Duodenal mucosa (tissue), 2 donors: ENCODE measurements at regions not wholly inside any gene's neighbourhood (a gene's known extent, or its start where the extent isn't known, plus 50 kb on each side); places are given as distances from the start of the nearest gene placed in this dataset.

Experiments used
- H3K27ac ChIP-seq: one replicate; pipeline ENCODE4 v1.7.0; 2013; ENCODE audit warnings: low read depth, low read length
- H3K27me3 ChIP-seq, 2 donors: one replicate each; pipeline ENCODE4 v1.7.0; 2013; ENCODE audit warnings: low read length in 2 of 2, control low read depth in 1 of 2; ENCODE audit not compliant: insufficient read depth in 2 of 2, control insufficient read depth in 1 of 2
- H3K36me3 ChIP-seq, 2 donors: one replicate each; pipeline ENCODE4 v1.7.0; 2013; ENCODE audit warnings: low read length in 2 of 2, control low read depth in 1 of 2; ENCODE audit not compliant: insufficient read depth in 2 of 2, control insufficient read depth in 1 of 2
- H3K4me1 ChIP-seq, 2 donors: one replicate each; pipeline ENCODE4 v1.7.0; 2013; ENCODE audit warnings: low read length in 2 of 2, control low read depth in 1 of 2; ENCODE audit not compliant: insufficient read depth in 2 of 2, control insufficient read depth in 1 of 2
- H3K4me3 ChIP-seq, 2 donors: one replicate each; pipeline ENCODE4 v1.7.0; 2013; ENCODE audit warnings: low read length in 2 of 2, low read depth in 1 of 2
- H3K9ac ChIP-seq, 2 donors: one replicate each; pipeline ENCODE4 v1.7.0; 2013; ENCODE audit warnings: low read length in 2 of 2, low read depth in 1 of 2
- H3K9me3 ChIP-seq, 2 donors: one replicate each; pipeline ENCODE4 v1.7.0; 2013; ENCODE audit warnings: low read length in 2 of 2, control low read depth in 1 of 2; ENCODE audit not compliant: control insufficient read depth in 1 of 2

- H3K36me3 ChIP-seq = no peaks in the 10 kb centered on the region
- no peaks in the 10 kb centered on the region for H3K4me1 ChIP-seq
- H3K9ac ChIP-seq = no peak overlapping the region
- H3K4me3 ChIP-seq = no peak overlapping the region
- H3K27me3 ChIP-seq = no peaks in the 10 kb centered on the region
- H3K9me3 ChIP-seq = no peaks in the 10 kb centered on the region
- no peak overlapping the region for H3K27ac ChIP-seq
Observed at GRCh38 chr4:135824759-135825296, 1623.2 kb upstream of the PABPC4L start.

GRCh38 chr4:135804785-135805184 is 1603.2 kb upstream of the PABPC4L start:
- H3K27me3 ChIP-seq = no peaks in the 10 kb centered on the region

GRCh38 chr4:135777361-135777760 is 1575.8 kb upstream of the PABPC4L start:
- H3K9ac ChIP-seq = no peak overlapping the region
- no peaks in the 10 kb centered on the region for H3K4me1 ChIP-seq
- H3K4me3 ChIP-seq = no peak overlapping the region
- H3K27ac ChIP-seq = no peak overlapping the region
- peaks cover 0 to 10% of the 10 kb centered on the region in 2 donors for H3K9me3 ChIP-seq
- no peaks in the 10 kb centered on the region for H3K27me3 ChIP-seq
- no peaks in the 10 kb centered on the region for H3K36me3 ChIP-seq

More at GRCh38 chr4:135804785-135805184, 1603.2 kb upstream of the PABPC4L start:
- Histone ChIP-seq H3K4me3 (no peak overlapping the region), H3K27ac (no peak overlapping the region), H3K4me1 (no peaks in the 10 kb centered on the region), H3K36me3 (no peaks in the 10 kb centered on the region), H3K9me3 (no peaks in the 10 kb centered on the region), H3K9ac (no peak overlapping the region)

GRCh38 chr4:135775909-135776308 is 1574.3 kb upstream of the PABPC4L start:
- Histone ChIP-seq H3K9ac (no peak overlapping the region), H3K27me3 (no peaks in the 10 kb centered on the region), H3K36me3 (no peaks in the 10 kb centered on the region), H3K4me1 (no peaks in the 10 kb centered on the region), H3K4me3 (no peak overlapping the region), H3K27ac (no peak overlapping the region), H3K9me3 (peaks cover 0 to 10% of the 10 kb centered on the region in 2 donors)

GRCh38 chr4:135770505-135770904 is 1568.9 kb upstream of the PABPC4L start:
- no peaks in the 10 kb centered on the region for H3K4me1 ChIP-seq

GRCh38 chr4:135744928-135745327 is 1543.3 kb upstream of the PABPC4L start:
- Histone ChIP-seq H3K4me1 (no peaks in the 10 kb centered on the region), H3K27ac (no peak overlapping the region), H3K4me3 (no peak overlapping the region), H3K36me3 (no peaks in the 10 kb centered on the region), H3K9me3 (peaks cover 0 to 4% of the 10 kb centered on the region in 2 donors), H3K27me3 (no peaks in the 10 kb centered on the region), H3K9ac (no peak overlapping the region)

More at GRCh38 chr4:135770505-135770904, 1568.9 kb upstream of the PABPC4L start:
- H3K4me3 ChIP-seq = no peak overlapping the region
- no peak overlapping the region for H3K27ac ChIP-seq
- no peak overlapping the region for H3K9ac ChIP-seq
- no peaks in the 10 kb centered on the region for H3K36me3 ChIP-seq
- no peaks in the 10 kb centered on the region for H3K27me3 ChIP-seq
- peaks cover 3 to 4% of the 10 kb centered on the region in 2 donors for H3K9me3 ChIP-seq

GRCh38 chr4:135741583-135741982 is 1540.0 kb upstream of the PABPC4L start:
- no peak overlapping the region for H3K4me3 ChIP-seq
- H3K27me3 ChIP-seq = no peaks in the 10 kb centered on the region
- H3K9me3 ChIP-seq = peaks cover 0 to 4% of the 10 kb centered on the region in 2 donors
- no peaks in the 10 kb centered on the region for H3K36me3 ChIP-seq
- H3K27ac ChIP-seq = no peak overlapping the region
- no peak overlapping the region for H3K9ac ChIP-seq
- no peaks in the 10 kb centered on the region for H3K4me1 ChIP-seq

GRCh38 chr4:135739354-135739753 is 1537.8 kb upstream of the PABPC4L start:
- H3K27ac ChIP-seq = no peak overlapping the region
- H3K9me3 ChIP-seq = peaks cover 0 to 7% of the 10 kb centered on the region in 2 donors
- H3K4me1 ChIP-seq = no peaks in the 10 kb centered on the region
- H3K36me3 ChIP-seq = no peaks in the 10 kb centered on the region
- no peak overlapping the region for H3K4me3 ChIP-seq
- H3K27me3 ChIP-seq = no peaks in the 10 kb centered on the region
- H3K9ac ChIP-seq = no peak overlapping the region

DNA sequence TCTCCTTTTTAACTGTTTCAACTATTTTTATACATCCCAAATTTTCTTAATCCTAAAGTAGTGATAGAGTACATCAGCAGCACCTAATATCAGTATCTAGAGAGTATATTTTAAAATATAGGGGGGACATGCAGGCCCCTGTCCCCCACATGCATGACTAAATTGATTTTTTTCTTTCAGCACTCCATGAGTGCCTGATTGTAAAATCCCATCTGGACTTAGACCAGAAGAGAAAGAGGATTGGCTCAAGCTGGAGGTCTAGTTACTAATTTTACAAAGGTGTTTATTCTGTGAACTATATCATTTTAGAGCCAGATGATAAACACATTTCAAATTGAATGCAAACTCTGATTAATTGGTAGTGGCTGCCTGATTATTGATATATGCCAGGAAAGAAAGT is 1533.9 kb upstream of the PABPC4L start:
- no peaks in the 10 kb centered on the region for H3K27me3 ChIP-seq
- H3K4me1 ChIP-seq = no peaks in the 10 kb centered on the region
- H3K9ac ChIP-seq = no peak overlapping the region
- no peak overlapping the region for H3K4me3 ChIP-seq
- H3K27ac ChIP-seq = no peak overlapping the region
- peaks cover 2 to 7% of the 10 kb centered on the region in 2 donors for H3K9me3 ChIP-seq
- H3K36me3 ChIP-seq = no peaks in the 10 kb centered on the region

DNA sequence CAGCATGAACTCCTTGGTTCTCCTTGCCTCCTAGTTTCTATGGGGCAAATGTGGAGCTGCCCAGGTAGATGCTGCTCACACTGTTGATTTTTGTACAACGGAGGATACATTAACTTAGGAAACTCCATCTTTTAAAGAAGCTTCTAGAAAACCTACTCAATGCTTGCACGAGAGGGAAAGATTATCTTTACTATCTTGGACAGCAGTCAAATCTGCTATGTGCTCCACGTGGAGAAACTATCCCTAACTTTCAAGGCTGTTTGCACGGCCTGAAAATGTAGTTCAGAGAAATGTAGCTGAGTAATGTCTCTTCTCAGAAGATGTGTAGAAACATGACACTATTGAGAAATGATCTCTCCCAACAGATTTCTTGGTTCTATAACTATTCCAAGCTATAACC is 1530.9 kb upstream of the PABPC4L start:
- Histone ChIP-seq H3K4me3 (no peak overlapping the region), H3K27me3 (no peaks in the 10 kb centered on the region), H3K4me1 (no peaks in the 10 kb centered on the region), H3K36me3 (no peaks in the 10 kb centered on the region), H3K9me3 (peaks cover 2 to 12% of the 10 kb centered on the region in 2 donors), H3K9ac (no peak overlapping the region), H3K27ac (no peak overlapping the region)

DNA sequence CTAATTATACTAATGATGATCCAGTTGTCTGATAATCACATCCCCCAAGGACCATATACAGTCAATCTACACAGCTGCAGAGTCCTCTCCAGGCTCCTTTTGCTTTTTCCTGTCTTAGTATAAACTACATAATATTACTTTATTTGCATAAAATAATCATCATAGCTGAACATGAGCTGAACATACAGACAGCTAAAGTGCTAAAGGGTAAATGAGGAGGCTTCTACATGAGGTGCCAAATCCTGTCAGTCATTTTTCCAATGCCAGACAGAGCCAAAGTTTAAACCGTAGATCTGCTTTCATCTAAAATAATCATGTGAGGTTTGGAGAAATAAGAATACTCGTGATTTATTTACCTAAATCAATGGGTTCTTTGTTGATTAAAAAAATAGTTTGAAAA is 1530.1 kb upstream of the PABPC4L start:
- Histone ChIP-seq H3K36me3 (no peaks in the 10 kb centered on the region), H3K4me3 (no peak overlapping the region), H3K27me3 (no peaks in the 10 kb centered on the region), H3K9ac (no peak overlapping the region), H3K27ac (no peak overlapping the region), H3K4me1 (no peaks in the 10 kb centered on the region), H3K9me3 (peaks cover 2 to 17% of the 10 kb centered on the region in 2 donors)
